ENCODE measurements at regions not wholly inside any gene's neighbourhood (a gene's known extent, or its start where the extent isn't known, plus 50 kb on each side); places are given as distances from the start of the nearest gene placed in this dataset.

- TF ChIP-seq, protein P1, sequence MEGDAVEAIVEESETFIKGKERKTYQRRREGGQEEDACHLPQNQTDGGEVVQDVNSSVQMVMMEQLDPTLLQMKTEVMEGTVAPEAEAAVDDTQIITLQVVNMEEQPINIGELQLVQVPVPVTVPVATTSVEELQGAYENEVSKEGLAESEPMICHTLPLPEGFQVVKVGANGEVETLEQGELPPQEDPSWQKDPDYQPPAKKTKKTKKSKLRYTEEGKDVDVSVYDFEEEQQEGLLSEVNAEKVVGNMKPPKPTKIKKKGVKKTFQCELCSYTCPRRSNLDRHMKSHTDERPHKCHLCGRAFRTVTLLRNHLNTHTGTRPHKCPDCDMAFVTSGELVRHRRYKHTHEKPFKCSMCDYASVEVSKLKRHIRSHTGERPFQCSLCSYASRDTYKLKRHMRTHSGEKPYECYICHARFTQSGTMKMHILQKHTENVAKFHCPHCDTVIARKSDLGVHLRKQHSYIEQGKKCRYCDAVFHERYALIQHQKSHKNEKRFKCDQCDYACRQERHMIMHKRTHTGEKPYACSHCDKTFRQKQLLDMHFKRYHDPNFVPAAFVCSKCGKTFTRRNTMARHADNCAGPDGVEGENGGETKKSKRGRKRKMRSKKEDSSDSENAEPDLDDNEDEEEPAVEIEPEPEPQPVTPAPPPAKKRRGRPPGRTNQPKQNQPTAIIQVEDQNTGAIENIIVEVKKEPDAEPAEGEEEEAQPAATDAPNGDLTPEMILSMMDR (IDR thresholded peaks at IDR 0.05; ENCODE audit: low read depth, low read length): no peak
- TF ChIP-seq MAX (IDR thresholded peaks at IDR 0.05; ENCODE audit: low read depth, low read length) (no peak), POLR2A (IDR thresholded peaks at IDR 0.05; ENCODE audit: extremely low read depth, insufficient read length) (no peak)
These were observed 215.9 kb upstream of the SOX21 start for GRCh38 chr13:94928127-94928775.
